Endothelial cell of umbilical vein (primary cell): ENCODE measurements at regions not wholly inside any gene's neighbourhood (a gene's known extent, or its start where the extent isn't known, plus 50 kb on each side); places are given as distances from the start of the nearest gene placed in this dataset.

ENCODE experiments used
- BruUV-seq: library from RNA; stranded (reverse); fragments of 400-500 nt; replicated peaks from 2 replicates; lab custom pipeline; 2021; lab: Mats Ljungman, UMichigan
- CTCF ChIA-PET: fragments of 300-600, 350-600 bp; sonication (Branson Sonifier 250); formaldehyde crosslinking; loops from one replicate; lab custom pipeline; 2021; ENCODE audit warnings: antibody characterized with exemption, inconsistent platforms; lab: Charles Lee
- POLR2A ChIA-PET: fragments of 300-600, 350-600 bp; sonication (Branson Sonifier 250); formaldehyde crosslinking; loops from one replicate; lab custom pipeline; 2021; ENCODE audit warnings: antibody characterized with exemption, inconsistent platforms; lab: Charles Lee
- DNase-seq: peaks from one replicate; pipeline ENCODE4 v3.0.0-alpha.2; 2011; ENCODE audit warnings: low read depth, low spot score
- FAIRE-seq: peaks from 2 replicates; lab custom pipeline; 2011; peaks lifted over from hg19 to GRCh38; lab: Jason Lieb, UNC
- H2AFZ ChIP-seq: 2 replicates; pipeline ENCODE4 v1.6.0; 2012; ENCODE audit warnings: low read depth, low read length, control low read depth, inconsistent platforms
- H3K27ac ChIP-seq: 2 replicates; pipeline ENCODE4 v1.5.1; 2011; ENCODE audit warnings: low read depth, mild to moderate bottlenecking, control low read depth, low read length, moderate library complexity; ENCODE audit not compliant: insufficient read depth
- H3K27me3 ChIP-seq, 2 experiments: 2 replicates each; pipeline versions ENCODE4 v1.6.0 to v1.6.1; 2011; ENCODE audit warnings: low read length in 2 of 2, mixed read lengths in 1 of 2; ENCODE audit not compliant: control insufficient read depth in 2 of 2, insufficient read depth in 2 of 2
- H3K36me3 ChIP-seq, 2 experiments: 2 replicates in 1 of 2; 3 replicates in 1 of 2; pipeline ENCODE4 v1.5.1; 2011; ENCODE audit warnings: low read length in 2 of 2, mild to moderate bottlenecking in 1 of 2, moderate library complexity in 1 of 2; ENCODE audit not compliant: control insufficient read depth in 2 of 2, insufficient read depth in 2 of 2; ENCODE audit errors: extremely low read depth in 1 of 2
- H3K4me1 ChIP-seq: 3 replicates; pipeline ENCODE4 v1.5.1; 2011; ENCODE audit warnings: mild to moderate bottlenecking, low read length; ENCODE audit not compliant: control insufficient read depth, insufficient read depth; ENCODE audit errors: extremely low read depth
- H3K4me2 ChIP-seq: 2 replicates; pipeline ENCODE4 v1.6.1; 2011; ENCODE audit warnings: low read length, control low read depth, mixed read lengths; ENCODE audit not compliant: insufficient read depth
- H3K4me3 ChIP-seq, 3 experiments: fragments of 200-600 bp in 1 of 3; sonication (generic), shearing (Covaris generic) in 1 of 3; replicated peaks in 1 of 3; 2 replicates each; pipeline ENCODE4 v1.5.1; 2011 to 2016; ENCODE audit warnings: control low read depth in 3 of 3, low read length in 3 of 3, mild to moderate bottlenecking in 2 of 3, inconsistent platforms in 1 of 3, low read depth in 1 of 3, moderate library complexity in 1 of 3; ENCODE audit not compliant: insufficient read depth in 1 of 3
- H3K79me2 ChIP-seq: 2 replicates; pipeline ENCODE4 v1.6.0; 2012; ENCODE audit warnings: low read length, inconsistent platforms; ENCODE audit not compliant: control insufficient read depth, insufficient read depth
- H3K9ac ChIP-seq: replicated peaks from 2 replicates; pipeline ENCODE3; 2011; ENCODE audit warnings: low read length, control low read depth; ENCODE audit not compliant: insufficient read depth; ENCODE audit errors: extremely low read depth
- H3K9me1 ChIP-seq: replicated peaks from 3 replicates; pipeline ENCODE4 v1.6.0; 2011; ENCODE audit warnings: mild to moderate bottlenecking, low read length; ENCODE audit not compliant: control insufficient read depth, insufficient read depth; ENCODE audit errors: extremely low read depth
- H3K9me3 ChIP-seq: replicated peaks from 2 replicates; pipeline ENCODE4 v1.5.1; 2012; ENCODE audit warnings: low read length, inconsistent platforms; ENCODE audit not compliant: control insufficient read depth, insufficient read depth
- H4K20me1 ChIP-seq: replicated peaks from 2 replicates; pipeline ENCODE3; 2011; ENCODE audit warnings: mild to moderate bottlenecking, low read length; ENCODE audit not compliant: control insufficient read depth, insufficient read depth; ENCODE audit errors: extremely low read depth
- CTCF ChIP-seq, 2 donors: IDR thresholded peaks; 1 replicate in 1 of 2; 2 replicates in 1 of 2; pipeline ENCODE4 v1.5.1; 2011; ENCODE audit warnings: low read length in 2 of 2, mild to moderate bottlenecking in 2 of 2, moderate library complexity in 2 of 2, control low read depth in 1 of 2, inconsistent platforms in 1 of 2, low read depth in 1 of 2; ENCODE audit not compliant: insufficient read depth in 1 of 2; ENCODE audit errors: extremely low read depth in 1 of 2
- EZH2 ChIP-seq: IDR thresholded peaks from 2 replicates; pipeline ENCODE4 v1.6.1; 2012; ENCODE audit warnings: borderline replicate concordance, low read depth, mild to moderate bottlenecking, moderate library complexity, low read length, inconsistent platforms; ENCODE audit not compliant: severe bottlenecking
- FOS ChIP-seq: IDR thresholded peaks from 2 replicates; pipeline ENCODE4 v1.6.1; 2011; ENCODE audit warnings: mild to moderate bottlenecking, low read length, moderate library complexity, borderline replicate concordance; ENCODE audit not compliant: insufficient read depth
- GATA2 ChIP-seq: IDR thresholded peaks from 2 replicates; pipeline ENCODE4 v1.7.0; 2011; ENCODE audit warnings: low read depth, mild to moderate bottlenecking, moderate library complexity, mixed read lengths, low read length; ENCODE audit not compliant: insufficient read length, insufficient read depth
- JUN ChIP-seq: IDR thresholded peaks from 2 replicates; pipeline ENCODE4 v1.6.1; 2011; ENCODE audit warnings: borderline replicate concordance, low read depth; ENCODE audit not compliant: insufficient read length, insufficient read depth
- MAX ChIP-seq: IDR thresholded peaks from 2 replicates; pipeline ENCODE4 v1.6.1; 2011; ENCODE audit not compliant: insufficient read depth, insufficient read length
- MYC ChIP-seq: IDR thresholded peaks from one replicate; pipeline ENCODE4 v1.6.1; 2011; ENCODE audit warnings: mild to moderate bottlenecking, low read depth, low read length
- POLR2A ChIP-seq: IDR thresholded peaks from 2 replicates; pipeline ENCODE4 v1.6.1; 2012; ENCODE audit warnings: low read depth, mild to moderate bottlenecking, control low read depth, low read length
- POLR2AphosphoS5 ChIP-seq: IDR thresholded peaks from 2 replicates; pipeline ENCODE4 v1.6.1; 2012; ENCODE audit warnings: low read depth, mild to moderate bottlenecking, control low read depth, low read length, moderate library complexity; ENCODE audit not compliant: insufficient read depth
- dilution Hi-C: fragments of 300-500 bp; cut with MboI; formaldehyde crosslinking; loops from one replicate; pipeline ENCODE4 v1.15.0; 2019; ENCODE audit warnings: low sequenced_read_pairs; ENCODE audit not compliant: extremely low pct_ligation_motif_present
- intact Hi-C: fragments of 100-400 bp; cut with micrococcal nuclease; formaldehyde crosslinking; loops from one replicate; pipeline ENCODE4 v1.10.0; 2022

- Histone ChIP-seq H3K4me2 (no peak overlapping the region), H4K20me1 (no peaks in the 10 kb centered on the region), H3K4me1 (no peaks in the 10 kb centered on the region), H3K27ac (no peak overlapping the region), H3K9ac (no peak overlapping the region), H3K4me3 (no peak overlapping the region), H3K9me1 (no peaks in the 10 kb centered on the region), H3K9me3 (peaks cover 2% of the 10 kb centered on the region), H3K27me3 (no peaks in the 10 kb centered on the region), H3K36me3 (no peaks in the 10 kb centered on the region), H3K79me2 (no peaks in the 10 kb centered on the region), H2AFZ (no peak overlapping the region)
- no peak for FAIRE-seq
- DNase-seq = no peak
- dilution Hi-C loops = no loop called here
- ChIA-PET POLR2A (no interaction called here), CTCF (no interaction called here)
- no peak for TF ChIP-seq POLR2A
- TF ChIP-seq POLR2AphosphoS5 = no peak
- no peak for TF ChIP-seq FOS
- TF ChIP-seq MYC = no peak
- TF ChIP-seq MAX = no peak
- no peak for TF ChIP-seq GATA2
- TF ChIP-seq CTCF (IDR thresholded peaks at IDR 0.05; ENCODE audit: extremely low read depth in 1 of 2, insufficient read depth in 1 of 2, low read depth in 1 of 2, low read length in 2 of 2) = no peak
- no peak for TF ChIP-seq JUN
- no peak for TF ChIP-seq EZH2
- BruUV-seq = no TSS peak
- intact Hi-C loops = no loop called here
Measured at GRCh38 chr3:83096-83495, 113.5 kb upstream of the CHL1 start.
